ENCODE measurements at regions not wholly inside any gene's neighbourhood (a gene's known extent, or its start where the extent isn't known, plus 50 kb on each side); places are given as distances from the start of the nearest gene placed in this dataset.
"Not testable (repeated sequence)": the region's sequence is repeated elsewhere in the genome, so short reads cannot be mapped to it uniquely, and the experiment has no call there.

- not testable (repeated sequence) for TF ChIP-seq YY1 (IDR thresholded peaks at IDR 0.05; ENCODE audit: low read depth); EGR1 (IDR thresholded peaks at IDR 0.05); USF1 (IDR thresholded peaks at IDR 0.05)
These were observed 1140.9 kb upstream of the TMPRSS15 start for GRCh38 chr21:19544493-19544892.
